Immature natural killer cell (primary cell): ENCODE measurements at regions not wholly inside any gene's neighbourhood (a gene's known extent, or its start where the extent isn't known, plus 50 kb on each side); places are given as distances from the start of the nearest gene placed in this dataset.
A peak's percentile ranks its signal among the peaks of the same experiment; 100 is the strongest.

Source experiments
- DNase-seq, 3 donors: peaks; one replicate each; pipeline ENCODE4 v3.0.0; 2022; ENCODE audit warnings: mixed read lengths in 1 of 3
- H3K27ac Mint-ChIP-seq, 6 donors: one replicate each; pipeline ENCODE4 v1.8.0; 2020; ENCODE audit warnings: mixed read lengths in 6 of 6, mild to moderate bottlenecking in 5 of 6, inconsistent platforms in 4 of 6, moderate library complexity in 3 of 6
- H3K27me3 Mint-ChIP-seq, 3 donors: one replicate each; pipeline ENCODE4 v1.8.0; 2020 to 2021; ENCODE audit warnings: low read depth in 3 of 3, mild to moderate bottlenecking in 3 of 3, mixed read lengths in 3 of 3, moderate library complexity in 3 of 3, inconsistent platforms in 1 of 3
- H3K36me3 Mint-ChIP-seq, 3 donors: one replicate each; pipeline ENCODE4 v1.8.0; 2020; ENCODE audit warnings: mixed read lengths in 3 of 3, inconsistent platforms in 2 of 3, mild to moderate bottlenecking in 2 of 3
- H3K4me1 Mint-ChIP-seq, 2 donors: one replicate each; pipeline ENCODE4 v1.8.0; 2020; ENCODE audit warnings: inconsistent platforms in 2 of 2, mild to moderate bottlenecking in 2 of 2, mixed read lengths in 2 of 2, moderate library complexity in 1 of 2
- H3K4me3 Mint-ChIP-seq, 5 donors: one replicate each; pipeline ENCODE4 v1.8.0; 2020; ENCODE audit warnings: mild to moderate bottlenecking in 5 of 5, mixed read lengths in 5 of 5, inconsistent platforms in 3 of 5, moderate library complexity in 3 of 5
- H3K9me3 Mint-ChIP-seq, 6 donors: one replicate each; pipeline ENCODE4 v1.8.0; 2020; ENCODE audit warnings: mild to moderate bottlenecking in 6 of 6, mixed read lengths in 6 of 6, inconsistent platforms in 4 of 6, moderate library complexity in 3 of 6

DNA sequence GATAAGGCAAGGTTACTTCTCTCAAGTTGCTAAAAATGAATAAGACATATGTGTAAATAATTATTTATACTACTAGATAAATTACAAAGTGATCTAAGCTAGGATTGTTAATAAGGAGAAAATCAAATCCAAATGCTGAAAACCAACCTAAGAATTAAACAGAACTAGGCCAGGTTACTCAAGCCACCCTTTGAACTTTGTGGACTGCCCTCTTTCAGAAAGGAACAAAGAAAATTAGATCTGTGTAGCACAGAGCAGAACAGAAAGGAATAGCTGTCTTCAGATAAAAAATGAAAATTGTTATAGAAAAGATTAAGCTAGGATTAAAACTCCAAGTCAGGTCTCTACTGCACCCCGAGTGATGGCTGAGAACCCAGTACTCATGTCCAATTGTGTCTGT, 158.2 kb upstream of the LRIG1 start:
- no peaks in the 10 kb centered on the region for H3K36me3 Mint-ChIP-seq
- no peak overlapping the region for H3K4me3 Mint-ChIP-seq
- no peaks in the 10 kb centered on the region for H3K9me3 Mint-ChIP-seq
- no peak for DNase-seq
- H3K27ac Mint-ChIP-seq = no peak overlapping the region
- H3K4me1 Mint-ChIP-seq = no peaks in the 10 kb centered on the region
- H3K27me3 Mint-ChIP-seq = peaks cover 0 to 11% (median 6%) of the 10 kb centered on the region in 3 donors

DNA sequence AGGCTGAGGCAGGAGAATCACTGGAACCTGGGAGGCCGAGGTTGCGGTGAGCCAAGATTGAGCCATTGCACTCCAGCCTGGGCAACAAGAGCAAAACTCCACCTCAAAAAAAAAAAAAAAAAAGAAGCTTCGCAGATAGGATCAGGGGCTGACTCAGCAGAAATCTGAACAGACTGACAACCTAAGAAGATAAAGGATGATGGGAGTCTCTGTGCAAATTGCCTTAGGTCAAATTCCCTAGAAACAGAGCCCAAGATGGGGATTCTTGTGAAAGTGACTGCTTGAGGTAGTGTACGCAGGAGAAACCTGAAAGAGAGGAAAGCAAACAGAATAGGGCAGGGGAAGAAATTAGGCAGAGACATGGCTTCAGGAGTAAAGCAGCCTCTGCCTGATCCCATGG, 160.8 kb upstream of the LRIG1 start:
- Mint-ChIP-seq H3K4me1 (no peaks in the 10 kb centered on the region), H3K27ac (no peak overlapping the region), H3K4me3 (no peak overlapping the region), H3K36me3 (no peaks in the 10 kb centered on the region), H3K27me3 (peaks cover 0 to 14% (median 6%) of the 10 kb centered on the region in 3 donors), H3K9me3 (no peaks in the 10 kb centered on the region)
- no peak for DNase-seq

DNA sequence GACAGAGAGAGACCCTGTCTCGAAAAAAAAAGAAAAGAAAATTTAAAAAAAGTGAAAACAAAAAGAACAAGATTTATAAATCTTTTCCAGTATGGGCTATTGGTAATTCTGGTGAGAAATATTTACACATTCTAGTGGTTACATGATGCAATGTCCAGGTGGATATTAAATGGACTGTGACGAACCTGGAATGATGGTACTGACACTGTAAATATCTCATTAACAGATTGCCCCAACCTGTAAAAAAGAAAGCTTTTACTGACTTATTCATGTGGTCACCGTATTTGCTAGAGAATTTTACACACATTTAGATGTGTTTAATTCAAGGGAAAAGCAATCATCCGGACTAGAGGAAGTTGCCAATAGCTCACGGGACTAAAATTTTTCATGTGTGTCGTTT, 162.1 kb upstream of the LRIG1 start:
- H3K4me3 Mint-ChIP-seq = no peak overlapping the region
- no peaks in the 10 kb centered on the region for H3K9me3 Mint-ChIP-seq
- no peak for DNase-seq
- H3K36me3 Mint-ChIP-seq = no peaks in the 10 kb centered on the region
- H3K27me3 Mint-ChIP-seq = peaks cover 0 to 10% (median 3%) of the 10 kb centered on the region in 3 donors
- H3K27ac Mint-ChIP-seq = no peak overlapping the region
- no peaks in the 10 kb centered on the region for H3K4me1 Mint-ChIP-seq

DNA sequence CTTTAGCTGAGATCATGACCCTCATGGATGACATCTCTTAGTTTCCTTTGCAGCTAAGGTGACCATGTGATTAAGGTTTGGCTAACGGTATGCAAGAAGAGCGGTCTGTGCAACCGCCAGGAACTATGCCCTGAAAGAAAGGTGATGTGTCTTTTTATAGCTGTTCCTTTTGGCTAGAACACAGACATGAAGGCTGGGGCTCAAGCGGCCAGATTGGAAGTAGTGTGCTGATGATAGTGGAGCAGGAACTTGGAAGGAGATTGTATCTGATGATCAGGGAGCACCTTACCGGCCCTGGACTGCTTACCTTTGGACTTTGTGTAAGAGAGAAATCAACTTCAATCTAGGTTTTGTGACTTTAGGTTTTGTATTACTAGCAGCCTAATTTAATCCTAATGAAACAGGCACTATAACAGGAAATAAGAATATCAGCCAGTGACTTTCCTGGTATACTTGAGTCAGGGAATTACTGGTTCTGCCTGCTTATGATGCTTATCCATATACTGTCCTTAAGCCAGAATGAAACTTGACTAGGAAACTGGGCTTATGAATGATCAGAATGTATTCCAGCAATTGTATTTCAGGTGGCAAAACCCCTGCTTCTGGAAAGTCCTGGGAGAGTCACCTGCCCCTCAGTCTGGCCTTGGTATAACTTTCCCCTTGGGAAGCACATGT, 164.3 kb upstream of the LRIG1 start:
- Mint-ChIP-seq H3K27ac (no peak overlapping the region), H3K9me3 (no peaks in the 10 kb centered on the region), H3K27me3 (peaks cover 1 to 8% (median 3%) of the 10 kb centered on the region in 3 donors), H3K4me1 (no peaks in the 10 kb centered on the region), H3K36me3 (no peaks in the 10 kb centered on the region), H3K4me3 (no peak overlapping the region)
- DNase-seq = no peak

DNA sequence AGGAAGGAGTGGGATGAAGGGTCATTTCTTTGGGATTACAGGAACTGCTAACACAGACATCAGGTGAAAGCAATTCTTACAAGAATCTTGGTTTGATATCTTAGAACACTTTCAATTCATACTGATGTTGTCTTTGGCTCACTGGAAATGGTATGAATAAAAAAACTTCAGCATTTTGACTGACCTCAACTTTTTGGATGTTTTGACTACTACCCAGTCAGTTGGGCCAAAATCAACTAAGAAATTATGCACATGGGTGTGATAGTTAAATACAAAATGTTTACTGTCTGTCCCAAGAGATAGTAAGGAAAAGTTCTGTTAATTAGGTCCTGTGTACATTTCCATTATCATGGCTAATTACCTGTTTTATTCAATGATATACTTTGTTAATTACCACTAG, 165.5 kb upstream of the LRIG1 start:
- Mint-ChIP-seq H3K4me3 (no peak overlapping the region), H3K9me3 (no peaks in the 10 kb centered on the region), H3K4me1 (no peaks in the 10 kb centered on the region), H3K36me3 (no peaks in the 10 kb centered on the region), H3K27ac (no peak overlapping the region), H3K27me3 (peaks cover 1 to 6% (median 3%) of the 10 kb centered on the region in 3 donors)
- no peak for DNase-seq

DNA sequence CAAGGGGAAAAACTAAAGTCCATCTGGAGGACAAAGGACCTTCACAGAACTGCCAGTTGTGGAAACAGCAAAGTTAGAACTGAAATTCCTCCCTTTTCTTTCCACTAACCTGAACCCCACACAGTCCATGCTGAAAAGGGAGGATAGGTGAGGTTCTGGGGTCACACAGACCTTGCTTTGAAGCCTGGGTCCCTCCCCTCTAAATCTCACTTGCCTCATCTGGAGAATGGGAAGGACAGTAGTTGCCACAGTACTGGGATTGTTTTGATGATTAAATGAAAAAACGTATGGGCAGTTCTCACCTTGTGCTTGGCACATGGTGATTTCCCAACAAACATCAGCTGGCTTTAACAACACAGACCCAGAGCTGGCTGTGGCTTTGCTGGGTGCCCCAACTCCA, 166.4 kb upstream of the LRIG1 start:
- Mint-ChIP-seq H3K36me3 (no peaks in the 10 kb centered on the region), H3K9me3 (no peaks in the 10 kb centered on the region), H3K27me3 (peaks cover 1 to 6% (median 3%) of the 10 kb centered on the region in 3 donors), H3K4me1 (no peaks in the 10 kb centered on the region), H3K27ac (no peak overlapping the region), H3K4me3 (no peak overlapping the region)
- no peak for DNase-seq

DNA sequence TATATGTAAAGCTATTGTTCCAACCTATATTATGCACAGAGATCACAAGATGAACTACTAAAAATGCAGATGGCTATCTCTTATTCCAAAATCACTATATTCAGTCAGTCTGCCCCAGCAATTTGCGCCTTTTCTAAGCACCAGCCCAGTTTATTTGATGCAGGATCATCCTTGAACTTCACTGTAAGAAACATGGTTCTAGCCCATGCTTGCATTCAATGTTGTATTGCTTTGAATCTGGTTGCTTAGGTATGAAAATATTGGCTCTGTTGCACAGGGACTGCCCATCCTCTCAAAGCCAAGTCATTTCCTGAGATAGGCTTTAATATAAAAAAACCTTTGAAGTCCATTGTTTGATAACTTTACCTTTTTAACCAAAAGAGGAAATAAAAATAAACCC, 170.5 kb upstream of the LRIG1 start:
- Mint-ChIP-seq H3K9me3 (no peaks in the 10 kb centered on the region), H3K27ac (no peak overlapping the region), H3K27me3 (peaks cover 0 to 3% (median 1%) of the 10 kb centered on the region in 3 donors), H3K4me3 (no peak overlapping the region), H3K4me1 (no peaks in the 10 kb centered on the region), H3K36me3 (no peaks in the 10 kb centered on the region)
- DNase-seq = no peak

DNA sequence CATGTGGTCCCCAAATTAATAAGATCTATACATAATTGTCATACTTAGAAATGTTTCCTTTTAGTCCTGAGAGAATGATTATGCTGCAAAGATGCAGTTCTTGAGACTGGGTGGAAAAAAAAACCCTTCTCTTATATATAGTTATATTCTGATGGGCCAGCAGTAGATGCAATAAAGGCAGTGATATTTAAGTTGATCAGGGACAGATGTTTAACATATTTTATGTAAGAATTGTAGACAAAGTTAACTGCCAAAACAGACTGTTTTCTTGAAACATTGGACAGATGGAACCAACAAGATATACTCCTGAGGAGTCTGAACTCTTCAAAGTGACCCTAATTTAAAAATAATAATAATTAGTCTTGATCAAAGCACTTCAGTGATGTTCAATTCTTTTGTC, 172.0 kb upstream of the LRIG1 start:
- H3K27me3 Mint-ChIP-seq = peaks cover 1 to 3% (median 2%) of the 10 kb centered on the region in 3 donors
- no peaks in the 10 kb centered on the region for H3K9me3 Mint-ChIP-seq
- H3K4me3 Mint-ChIP-seq = no peak overlapping the region
- no peaks in the 10 kb centered on the region for H3K36me3 Mint-ChIP-seq
- H3K4me1 Mint-ChIP-seq = no peaks in the 10 kb centered on the region
- DNase-seq = no peak
- H3K27ac Mint-ChIP-seq = no peak overlapping the region

DNA sequence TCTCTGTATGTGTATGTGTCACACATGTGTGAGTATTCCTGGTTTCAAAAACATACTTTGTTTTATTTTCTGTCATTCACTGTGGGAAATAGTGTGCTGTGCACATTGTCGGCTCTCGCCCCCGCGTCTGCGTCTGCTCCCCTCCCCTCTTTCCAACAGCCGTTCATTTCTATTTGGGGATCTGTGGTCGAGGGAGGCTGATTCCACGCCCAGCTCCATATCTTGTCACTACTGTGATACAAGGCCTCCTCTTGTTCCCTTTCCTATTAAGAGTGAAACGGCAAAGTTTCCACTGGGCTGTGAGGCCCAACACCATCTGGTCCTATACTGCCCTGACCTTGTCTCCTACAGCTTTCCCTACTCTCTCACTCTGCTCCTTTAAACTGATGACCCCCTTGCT, 172.5 kb upstream of the LRIG1 start:
- no peak for DNase-seq
- H3K4me3 Mint-ChIP-seq = no peak overlapping the region
- H3K9me3 Mint-ChIP-seq = no peaks in the 10 kb centered on the region
- H3K4me1 Mint-ChIP-seq = no peaks in the 10 kb centered on the region
- H3K27ac Mint-ChIP-seq = no peak overlapping the region
- peaks cover 1 to 3% (median 3%) of the 10 kb centered on the region in 3 donors for H3K27me3 Mint-ChIP-seq
- H3K36me3 Mint-ChIP-seq = no peaks in the 10 kb centered on the region

DNA sequence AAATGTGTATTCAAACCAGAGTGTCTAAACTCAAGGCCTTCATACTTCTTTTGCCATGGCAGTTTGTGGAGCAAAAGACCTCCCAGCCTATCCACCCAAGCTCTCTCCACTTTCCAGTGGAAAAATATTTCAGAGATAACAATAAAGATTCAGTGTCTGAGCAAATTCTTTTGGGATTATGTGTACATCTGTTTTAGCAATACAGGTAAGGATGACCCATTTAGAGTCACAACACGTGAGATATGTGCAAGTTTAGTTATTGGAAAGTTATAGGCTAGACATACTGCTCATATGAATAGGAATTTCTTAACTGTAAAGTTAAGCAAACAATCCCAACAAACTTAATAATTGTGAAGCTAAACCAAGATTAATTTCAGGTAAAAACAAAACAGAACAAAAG, 174.5 kb upstream of the LRIG1 start:
- H3K4me3 Mint-ChIP-seq = no peak overlapping the region
- H3K27ac Mint-ChIP-seq = no peak overlapping the region
- H3K36me3 Mint-ChIP-seq = no peaks in the 10 kb centered on the region
- no peaks in the 10 kb centered on the region for H3K4me1 Mint-ChIP-seq
- peaks cover 0 to 11% (median 2%) of the 10 kb centered on the region in 3 donors for H3K27me3 Mint-ChIP-seq
- DNase-seq = no peak
- peaks cover 0 to 6% (median 0%) of the 10 kb centered on the region in 6 donors for H3K9me3 Mint-ChIP-seq

DNA sequence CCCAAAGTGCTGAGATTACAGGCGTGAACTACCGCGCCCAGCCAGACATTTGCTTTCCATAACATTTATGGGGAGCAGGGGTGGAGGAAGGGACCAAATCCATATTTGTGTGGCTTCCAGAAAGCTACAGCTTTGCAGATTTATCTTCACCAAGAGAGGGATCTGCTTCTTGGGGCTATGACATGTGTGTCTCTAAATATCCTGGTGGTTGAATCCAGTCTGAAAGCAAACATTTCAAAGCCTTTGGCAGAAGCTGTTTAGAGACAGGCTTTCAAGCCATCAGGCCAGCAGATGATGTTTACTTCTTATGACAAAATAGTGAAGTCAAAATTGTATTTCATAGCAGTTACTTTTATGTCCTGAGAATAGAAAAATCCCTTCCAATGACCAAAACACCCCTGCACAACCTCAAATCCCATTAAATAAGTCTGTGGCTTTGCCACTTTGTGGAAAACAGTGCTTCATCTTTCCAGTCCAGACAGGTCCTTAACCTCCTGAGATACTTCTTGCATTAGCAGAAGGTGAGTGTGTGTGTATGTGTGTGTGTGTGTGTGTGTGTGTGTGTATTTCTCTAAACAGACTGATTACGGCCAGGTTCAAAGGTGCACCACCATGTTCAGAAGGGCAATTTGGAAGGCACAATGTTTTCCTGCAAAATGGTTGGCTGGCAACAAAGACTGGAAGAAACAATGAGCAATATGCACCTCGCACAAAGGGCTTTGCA, 191.4 kb upstream of the LRIG1 start:
- Mint-ChIP-seq H3K27ac (no peak overlapping the region), H3K36me3 (no peaks in the 10 kb centered on the region), H3K4me1 (no peaks in the 10 kb centered on the region), H3K27me3 (peaks cover 4 to 6% (median 6%) of the 10 kb centered on the region in 3 donors), H3K9me3 (no peaks in the 10 kb centered on the region), H3K4me3 (no peak overlapping the region)
- DNase-seq = no peak

DNA sequence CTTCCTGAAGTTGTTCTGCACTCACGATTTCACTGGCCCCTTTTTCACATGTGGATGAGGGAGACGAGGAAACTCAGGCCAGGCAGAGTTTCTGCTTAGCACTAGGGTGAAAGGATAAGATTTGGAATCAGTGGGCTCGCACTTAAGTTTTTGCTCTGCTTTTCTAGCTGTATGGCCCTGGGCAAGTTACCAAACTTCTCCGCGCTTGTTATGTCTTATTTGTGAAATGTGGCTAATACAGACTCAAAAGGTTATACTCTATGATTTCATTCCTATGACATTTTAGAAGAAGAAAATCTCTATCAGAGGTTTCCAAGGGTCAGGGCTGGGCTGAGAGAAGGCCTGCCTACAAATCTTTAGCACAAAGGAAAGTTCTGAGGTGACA, 191.9 kb upstream of the LRIG1 start:
- Mint-ChIP-seq H3K27me3 (peaks cover 4 to 6% (median 5%) of the 10 kb centered on the region in 3 donors), H3K27ac (no peak overlapping the region), H3K36me3 (no peaks in the 10 kb centered on the region), H3K4me1 (no peaks in the 10 kb centered on the region), H3K9me3 (no peaks in the 10 kb centered on the region), H3K4me3 (no peak overlapping the region)
- DNase-seq = no peak

DNA sequence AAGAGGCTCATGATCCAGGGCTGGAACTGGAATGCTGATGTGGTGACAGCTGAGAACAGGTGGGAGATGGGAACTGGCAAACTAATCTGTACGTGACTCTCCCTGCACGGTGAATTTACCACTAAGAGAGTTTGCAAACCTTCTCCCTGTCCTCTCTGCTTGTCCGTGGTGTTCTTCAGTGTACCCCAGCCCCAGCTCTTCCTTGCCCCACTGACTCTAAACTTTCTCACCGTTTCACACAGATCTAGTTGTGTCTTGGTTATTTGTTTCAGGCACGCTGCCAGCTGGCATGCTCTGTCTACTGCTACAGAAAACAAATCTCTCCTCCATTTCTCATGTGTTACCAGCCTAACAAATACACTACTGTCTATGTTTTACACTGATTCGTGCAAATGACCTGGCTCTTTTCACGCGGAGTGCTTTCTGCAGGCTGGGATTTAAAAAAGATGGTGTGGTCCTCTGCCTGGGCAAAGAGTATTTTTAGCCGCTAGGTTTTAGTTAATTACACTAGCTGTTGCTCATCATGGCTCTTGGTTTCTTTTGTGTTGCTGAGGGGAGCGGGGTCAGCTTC, 192.7 kb upstream of the LRIG1 start:
- DNase-seq = no peak
- no peaks in the 10 kb centered on the region for H3K36me3 Mint-ChIP-seq
- peaks cover 3 to 6% (median 4%) of the 10 kb centered on the region in 3 donors for H3K27me3 Mint-ChIP-seq
- no peaks in the 10 kb centered on the region for H3K4me1 Mint-ChIP-seq
- H3K9me3 Mint-ChIP-seq = no peaks in the 10 kb centered on the region
- no peak overlapping the region for H3K4me3 Mint-ChIP-seq
- H3K27ac Mint-ChIP-seq = peak overlapping the region in 1 of 6 donors; percentile 15

DNA sequence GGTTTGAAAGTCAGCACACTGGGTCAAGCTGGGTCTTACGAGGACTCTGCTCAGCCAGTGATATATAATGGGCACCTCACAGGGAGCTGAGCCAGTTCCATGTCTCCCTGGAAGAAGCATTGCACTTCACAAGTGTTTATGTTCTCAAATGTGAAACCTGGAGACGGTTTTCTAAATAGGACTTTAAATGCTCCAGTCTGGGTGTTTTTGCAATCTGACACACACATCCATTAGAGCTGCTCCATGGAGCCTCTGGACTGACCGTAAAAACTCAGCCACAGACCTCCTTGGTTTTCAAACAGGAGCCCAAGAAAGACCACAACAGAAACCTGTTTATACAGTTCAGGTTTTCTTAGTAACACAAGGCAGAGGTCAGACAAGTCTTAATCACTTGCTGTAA, 201.3 kb upstream of the LRIG1 start:
- Mint-ChIP-seq H3K27me3 (peaks cover 1 to 7% (median 4%) of the 10 kb centered on the region in 3 donors), H3K36me3 (no peaks in the 10 kb centered on the region), H3K4me1 (no peaks in the 10 kb centered on the region), H3K27ac (no peak overlapping the region), H3K9me3 (no peaks in the 10 kb centered on the region), H3K4me3 (no peak overlapping the region)
- DNase-seq = no peak
